Caco-2 (cell line): ENCODE measurements at regions not wholly inside any gene's neighbourhood (a gene's known extent, or its start where the extent isn't known, plus 50 kb on each side); places are given as distances from the start of the nearest gene placed in this dataset.

Experiments used
- BruUV-seq: library from RNA; stranded (reverse); fragments of 400-500 nt; replicated peaks from 2 replicates; lab custom pipeline; 2021; lab: Mats Ljungman, UMichigan
- CTCF ChIA-PET: fragments of 300-600 bp; sonication (Branson Sonifier 250); formaldehyde crosslinking; loops from one replicate; lab custom pipeline; 2022; ENCODE audit warnings: antibody characterized with exemption; lab: Charles Lee
- POLR2A ChIA-PET: fragments of 300-600 bp; sonication (Branson Sonifier 250); formaldehyde crosslinking; loops from one replicate; lab custom pipeline; 2022; ENCODE audit warnings: antibody characterized with exemption; lab: Charles Lee
- DNase-seq, 2 experiments: peaks; one replicate each; pipeline versions ENCODE4 v3.0.0 to v3.0.0-alpha.2; 2020 to 2022
- H3K27me3 ChIP-seq: replicated peaks from 2 replicates; pipeline ENCODE4 v1.6.0; 2011; ENCODE audit warnings: low read length; ENCODE audit not compliant: control insufficient read depth, insufficient read depth
- H3K36me3 ChIP-seq: 2 replicates; pipeline ENCODE4 v1.5.1; 2011; ENCODE audit warnings: low read length; ENCODE audit not compliant: control insufficient read depth, insufficient read depth
- H3K4me1 ChIP-seq: fragments of 250-450 bp; sonication (Bioruptor Pico); 2 replicates; pipeline ENCODE4 v1.5.1; 2020; ENCODE audit warnings: mild to moderate bottlenecking
- H3K4me3 ChIP-seq: 2 replicates; pipeline ENCODE4 v1.5.1; 2011; ENCODE audit warnings: low read depth, mild to moderate bottlenecking, control low read depth, low read length
- H3K9me3 ChIP-seq: fragments of 250-450 bp; sonication (Bioruptor Pico); 2 replicates; pipeline ENCODE4 v1.5.1; 2020; ENCODE audit warnings: mild to moderate bottlenecking, moderate library complexity
- H3K27ac Mint-ChIP-seq: one replicate; pipeline ENCODE4 v1.8.0; 2022; ENCODE audit warnings: mixed read lengths; ENCODE audit not compliant: unreplicated experiment
- H3K27me3 Mint-ChIP-seq: one replicate; pipeline ENCODE4 v1.8.0; 2022; ENCODE audit warnings: mixed read lengths; ENCODE audit not compliant: insufficient read depth, unreplicated experiment
- H3K36me3 Mint-ChIP-seq: one replicate; pipeline ENCODE4 v1.8.0; 2022; ENCODE audit warnings: mild to moderate bottlenecking, mixed read lengths; ENCODE audit not compliant: insufficient read depth, unreplicated experiment
- H3K4me1 Mint-ChIP-seq: one replicate; pipeline ENCODE4 v1.8.0; 2022; ENCODE audit warnings: low read depth, mixed read lengths; ENCODE audit not compliant: unreplicated experiment
- H3K4me3 Mint-ChIP-seq: one replicate; pipeline ENCODE4 v1.8.0; 2022; ENCODE audit warnings: mild to moderate bottlenecking, moderate library complexity, mixed read lengths; ENCODE audit not compliant: unreplicated experiment
- H3K9me3 Mint-ChIP-seq: one replicate; pipeline ENCODE4 v1.8.0; 2022; ENCODE audit warnings: mixed read lengths; ENCODE audit not compliant: unreplicated experiment
- CTCF ChIP-seq, 2 experiments: fragments of 200-600 bp in 1 of 2; IDR thresholded peaks; 1 replicate in 1 of 2; 2 replicates in 1 of 2; pipeline versions ENCODE4 v1.5.1 to v1.8.0; 2011 to 2022; ENCODE audit warnings: antibody characterized with exemption in 1 of 2, control low read depth in 1 of 2, inconsistent platforms in 1 of 2, low read depth in 1 of 2, low read length in 1 of 2, mild to moderate bottlenecking in 1 of 2, moderate library complexity in 1 of 2; ENCODE audit not compliant: insufficient read depth in 1 of 2, severe bottlenecking in 1 of 2, unreplicated experiment in 1 of 2
- intact Hi-C: fragments of 100-400 bp; cut with micrococcal nuclease; formaldehyde crosslinking; loops from one replicate; pipeline ENCODE4 v1.10.0; 2022; ENCODE audit not compliant: unreplicated experiment

GRCh38 chr9:126158588-126159429 lies 167.8 kb upstream of the MVB12B start:
- Mint-ChIP-seq H3K27ac (no peak overlapping the region), H3K4me1 (no peaks in the 10 kb centered on the region), H3K4me3 (no peak overlapping the region), H3K27me3 (no peaks in the 10 kb centered on the region), H3K9me3 (no peaks in the 10 kb centered on the region), H3K36me3 (no peaks in the 10 kb centered on the region)
- no peak for TF ChIP-seq CTCF (IDR thresholded peaks at IDR 0.05; ENCODE audit: insufficient read depth in 1 of 2, low read depth in 1 of 2, low read length in 1 of 2, severe bottlenecking in 1 of 2, unreplicated experiment in 1 of 2)
- Histone ChIP-seq H3K27me3 (no peaks in the 10 kb centered on the region), H3K36me3 (no peaks in the 10 kb centered on the region), H3K4me1 (no peaks in the 10 kb centered on the region), H3K9me3 (no peaks in the 10 kb centered on the region), H3K4me3 (no peak overlapping the region)
- POLR2A ChIA-PET, result no interaction called here
- intact Hi-C loops, result no loop called here
- CTCF ChIA-PET, result interaction anchor here (0.6 to 1.3 kb wide), 2 partner anchors 12 to 296 kb away, joined by 3 to 4 read pairs; no protein-coding TSS in a partner anchor
- no peak for DNase-seq
- BruUV-seq, result no TSS peak

GRCh38 chr9:126159430-126160060 lies 167.1 kb upstream of the MVB12B start:
- intact Hi-C loops, result no loop called here
- BruUV-seq, result no TSS peak
- H3K27ac Mint-ChIP-seq, result no peak overlapping the region
- DNase-seq, result no peak
- ChIA-PET CTCF (no interaction called here), POLR2A (no interaction called here)
- Histone ChIP-seq H3K27me3 (no peaks in the 10 kb centered on the region), H3K9me3 (no peaks in the 10 kb centered on the region), H3K36me3 (no peaks in the 10 kb centered on the region), H3K4me3 (no peak overlapping the region), H3K4me1 (no peaks in the 10 kb centered on the region)
- no peak overlapping the region for H3K4me3 Mint-ChIP-seq
- no peak for TF ChIP-seq CTCF (IDR thresholded peaks at IDR 0.05; ENCODE audit: insufficient read depth in 1 of 2, low read depth in 1 of 2, low read length in 1 of 2, severe bottlenecking in 1 of 2, unreplicated experiment in 1 of 2)
- H3K27me3 Mint-ChIP-seq, result no peaks in the 10 kb centered on the region
- no peaks in the 10 kb centered on the region for H3K4me1 Mint-ChIP-seq
- H3K36me3 Mint-ChIP-seq, result no peaks in the 10 kb centered on the region
- H3K9me3 Mint-ChIP-seq, result no peaks in the 10 kb centered on the region

- intact Hi-C loops, result no loop called here
- ChIA-PET CTCF (no interaction called here), POLR2A (no interaction called here)
- H3K4me3 Mint-ChIP-seq, result no peak overlapping the region
- BruUV-seq, result no TSS peak
- H3K9me3 Mint-ChIP-seq, result no peaks in the 10 kb centered on the region
- H3K36me3 Mint-ChIP-seq, result no peaks in the 10 kb centered on the region
- no peaks in the 10 kb centered on the region for H3K27me3 ChIP-seq
- no peaks in the 10 kb centered on the region for H3K4me1 Mint-ChIP-seq
- H3K4me1 ChIP-seq, result no peaks in the 10 kb centered on the region
- no peak overlapping the region for H3K27ac Mint-ChIP-seq
- no peaks in the 10 kb centered on the region for H3K36me3 ChIP-seq
- no peaks in the 10 kb centered on the region for H3K9me3 ChIP-seq
- TF ChIP-seq CTCF (IDR thresholded peaks at IDR 0.05; ENCODE audit: insufficient read depth in 1 of 2, low read depth in 1 of 2, low read length in 1 of 2, severe bottlenecking in 1 of 2, unreplicated experiment in 1 of 2), result no peak
- no peaks in the 10 kb centered on the region for H3K27me3 Mint-ChIP-seq
- no peak overlapping the region for H3K4me3 ChIP-seq
- DNase-seq, result no peak
Measured at GRCh38 chr9:126160067-126160853, 166.4 kb upstream of the MVB12B start.
